Fibroblast of villous mesenchyme (primary cell): ENCODE measurements at regions not wholly inside any gene's neighbourhood (a gene's known extent, or its start where the extent isn't known, plus 50 kb on each side); places are given as distances from the start of the nearest gene placed in this dataset.
"Not testable (repeated sequence)": the region's sequence is repeated elsewhere in the genome, so short reads cannot be mapped to it uniquely, and the experiment has no call there.

ENCODE experiments used
- DNase-seq: peaks from one replicate; pipeline ENCODE4 v3.0.0-alpha.2; 2010; ENCODE audit warnings: low read depth
- H3K4me3 ChIP-seq: 2 replicates; pipeline ENCODE4 v1.5.1; 2011; ENCODE audit warnings: low read depth, mild to moderate bottlenecking, low read length
- TF ChIP-seq, protein P1 (sequence below): IDR thresholded peaks from 2 replicates; pipeline ENCODE4 v1.5.1; 2012; ENCODE audit warnings: low read depth, mild to moderate bottlenecking, low read length; ENCODE audit not compliant: insufficient read depth

DNA sequence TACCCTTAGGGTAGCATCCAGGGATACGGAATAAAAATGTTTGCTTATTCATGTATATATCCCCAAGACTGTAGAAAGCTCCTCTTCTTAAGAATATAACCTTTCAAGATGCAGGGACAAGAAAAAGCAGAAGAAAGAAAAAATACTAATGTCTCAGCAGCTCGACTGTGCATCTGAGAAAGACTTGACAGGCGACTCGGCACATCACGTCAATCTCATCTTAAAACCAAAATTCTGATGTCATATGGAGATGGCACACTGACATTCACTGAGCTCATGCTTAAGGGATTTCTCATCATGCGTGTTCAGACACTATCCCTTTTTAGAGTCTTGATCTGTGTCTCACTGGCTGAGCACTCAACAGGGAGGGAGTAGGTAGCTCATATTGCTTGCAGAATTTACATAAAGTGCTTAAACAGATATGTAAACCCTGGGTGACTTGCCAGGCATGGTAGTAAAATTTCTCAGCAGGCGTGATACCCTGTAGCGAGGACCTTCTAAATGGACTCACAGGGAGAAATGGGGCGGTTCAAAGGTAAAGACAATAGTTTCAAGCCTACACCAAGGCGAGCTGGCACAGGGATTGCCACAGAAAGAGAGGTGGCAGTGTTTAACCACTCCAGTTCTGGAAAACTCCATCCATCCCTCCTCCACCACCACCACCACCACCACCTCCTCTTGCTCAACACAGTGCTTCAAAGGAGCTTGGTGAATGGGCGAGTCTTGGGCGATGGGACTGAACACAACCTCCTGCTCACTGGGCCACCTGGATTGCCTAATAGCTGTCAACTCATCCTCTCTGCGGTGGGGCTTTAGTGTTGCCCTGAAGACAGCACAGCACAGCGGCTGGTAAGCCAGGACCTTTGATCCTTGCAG is 330.5 kb downstream of the TFAP2A start:
- no peak for DNase-seq
- TF ChIP-seq, protein P1, sequence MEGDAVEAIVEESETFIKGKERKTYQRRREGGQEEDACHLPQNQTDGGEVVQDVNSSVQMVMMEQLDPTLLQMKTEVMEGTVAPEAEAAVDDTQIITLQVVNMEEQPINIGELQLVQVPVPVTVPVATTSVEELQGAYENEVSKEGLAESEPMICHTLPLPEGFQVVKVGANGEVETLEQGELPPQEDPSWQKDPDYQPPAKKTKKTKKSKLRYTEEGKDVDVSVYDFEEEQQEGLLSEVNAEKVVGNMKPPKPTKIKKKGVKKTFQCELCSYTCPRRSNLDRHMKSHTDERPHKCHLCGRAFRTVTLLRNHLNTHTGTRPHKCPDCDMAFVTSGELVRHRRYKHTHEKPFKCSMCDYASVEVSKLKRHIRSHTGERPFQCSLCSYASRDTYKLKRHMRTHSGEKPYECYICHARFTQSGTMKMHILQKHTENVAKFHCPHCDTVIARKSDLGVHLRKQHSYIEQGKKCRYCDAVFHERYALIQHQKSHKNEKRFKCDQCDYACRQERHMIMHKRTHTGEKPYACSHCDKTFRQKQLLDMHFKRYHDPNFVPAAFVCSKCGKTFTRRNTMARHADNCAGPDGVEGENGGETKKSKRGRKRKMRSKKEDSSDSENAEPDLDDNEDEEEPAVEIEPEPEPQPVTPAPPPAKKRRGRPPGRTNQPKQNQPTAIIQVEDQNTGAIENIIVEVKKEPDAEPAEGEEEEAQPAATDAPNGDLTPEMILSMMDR: no peak
- no peak overlapping the region for H3K4me3 ChIP-seq

GRCh38 chr6:10082385-10082784 is 332.5 kb downstream of the TFAP2A start:
- no peak overlapping the region for H3K4me3 ChIP-seq
- TF ChIP-seq, protein P1: no peak
- no peak for DNase-seq

DNA sequence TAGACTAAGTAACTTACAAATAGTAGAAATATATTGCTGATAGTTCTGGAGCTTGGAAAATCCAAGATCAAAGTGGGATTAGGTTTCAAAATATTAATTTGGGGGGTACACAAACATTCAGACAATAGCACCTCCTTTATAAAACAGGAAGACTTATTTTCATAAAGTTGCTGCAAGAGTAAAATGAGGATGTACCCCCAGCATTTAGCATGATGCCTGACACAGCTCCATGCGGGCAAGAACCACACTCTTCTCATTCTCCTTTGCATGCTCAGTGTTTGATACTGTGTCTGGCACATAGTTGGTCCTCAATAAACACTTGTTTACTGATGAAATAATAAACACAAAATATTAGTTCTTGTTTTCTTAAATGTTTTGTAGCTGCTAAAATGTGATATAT is 332.9 kb downstream of the TFAP2A start:
- no peak overlapping the region for H3K4me3 ChIP-seq
- TF ChIP-seq, protein P1: no peak
- DNase-seq: no peak

- TF ChIP-seq, protein P1: no peak
- H3K4me3 ChIP-seq: no peak overlapping the region
Measured at GRCh38 chr6:10081075-10081474, 333.8 kb downstream of the TFAP2A start.

GRCh38 chr6:10080561-10080960 is 334.3 kb downstream of the TFAP2A start:
- no peak overlapping the region for H3K4me3 ChIP-seq
- no peak for DNase-seq
- TF ChIP-seq, protein P1: no peak

More at GRCh38 chr6:10081075-10081474, 333.8 kb downstream of the TFAP2A start:
- DNase-seq: no peak

- no peak overlapping the region for H3K4me3 ChIP-seq
- DNase-seq: no peak
- TF ChIP-seq, protein P1: no peak
Measured at GRCh38 chr6:10078581-10078980, 336.3 kb downstream of the TFAP2A start.

- not testable (repeated sequence) for H3K4me3 ChIP-seq, DNase-seq
Measured at GRCh38 chr6:10074726-10075125, 340.1 kb downstream of the TFAP2A start.
